ENCODE measurements at regions not wholly inside any gene's neighbourhood (a gene's known extent, or its start where the extent isn't known, plus 50 kb on each side); places are given as distances from the start of the nearest gene placed in this dataset.

DNA sequence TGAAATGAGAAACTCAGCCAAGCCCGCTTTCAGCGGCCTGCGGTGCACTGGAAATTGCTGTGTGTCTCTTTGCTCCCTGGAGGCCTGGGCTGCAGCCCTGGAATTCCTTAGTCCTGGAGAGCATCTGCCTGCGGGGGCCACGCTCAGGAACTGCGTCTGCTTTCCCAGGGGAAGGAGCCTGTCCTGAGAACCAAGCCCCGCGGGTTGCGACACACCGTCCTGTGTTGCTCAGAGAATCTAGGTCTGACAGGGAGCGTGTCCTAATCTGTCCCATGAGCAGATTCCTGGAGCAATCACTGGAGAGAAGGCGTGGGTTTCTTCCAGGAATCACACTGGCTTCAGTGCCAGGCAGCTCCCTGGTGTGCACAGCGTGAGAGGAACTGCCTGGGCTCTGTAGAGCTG lies 708.1 kb downstream of the BRD1 start:
- 24% methylated on average over 10 of the region's 13 CpGs for WGBS (ENCODE audit: low lambda C conversion rate)
- peaks cover 0 to 42% of the 10 kb centered on the region in 2 experiments; a peak in 3 of 5 replicates for H3K27me3 ChIP-seq (ENCODE audit: control insufficient read depth in 1 of 2, insufficient read depth in 2 of 2, low read length in 2 of 2)
- TF ChIP-seq POLR2G (IDR thresholded peaks at IDR 0.05; ENCODE audit: low read depth, low read length) = no peak
- TF ChIP-seq ZKSCAN8 (CRISPR knock-in tag; IDR thresholded peaks at IDR 0.05; ENCODE audit: borderline replicate concordance) = no peak
- TF ChIP-seq ZNF24 (IDR thresholded peaks at IDR 0.05) = no peak
- TF ChIP-seq, protein P1, sequence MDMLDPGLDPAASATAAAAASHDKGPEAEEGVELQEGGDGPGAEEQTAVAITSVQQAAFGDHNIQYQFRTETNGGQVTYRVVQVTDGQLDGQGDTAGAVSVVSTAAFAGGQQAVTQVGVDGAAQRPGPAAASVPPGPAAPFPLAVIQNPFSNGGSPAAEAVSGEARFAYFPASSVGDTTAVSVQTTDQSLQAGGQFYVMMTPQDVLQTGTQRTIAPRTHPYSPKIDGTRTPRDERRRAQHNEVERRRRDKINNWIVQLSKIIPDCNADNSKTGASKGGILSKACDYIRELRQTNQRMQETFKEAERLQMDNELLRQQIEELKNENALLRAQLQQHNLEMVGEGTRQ (IDR thresholded peaks at IDR 0.05; ENCODE audit: low read depth, low read length) = no peak
- TF ChIP-seq, protein P1 (CRISPR knock-in tag; IDR thresholded peaks at IDR 0.05; ENCODE audit: borderline replicate concordance) = no peak
- TF ChIP-seq, protein P2, sequence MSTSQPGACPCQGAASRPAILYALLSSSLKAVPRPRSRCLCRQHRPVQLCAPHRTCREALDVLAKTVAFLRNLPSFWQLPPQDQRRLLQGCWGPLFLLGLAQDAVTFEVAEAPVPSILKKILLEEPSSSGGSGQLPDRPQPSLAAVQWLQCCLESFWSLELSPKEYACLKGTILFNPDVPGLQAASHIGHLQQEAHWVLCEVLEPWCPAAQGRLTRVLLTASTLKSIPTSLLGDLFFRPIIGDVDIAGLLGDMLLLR (CRISPR knock-in tag; IDR thresholded peaks at IDR 0.05) = no peak
- TF ChIP-seq CEBPB (IDR thresholded peaks at IDR 0.05; ENCODE audit: borderline replicate concordance, low read depth, low read length) = peak; percentile 75
- no peak for DNase-seq (ENCODE audit: low spot score)
- H3K9me3 ChIP-seq (ENCODE audit: low read length) = no peaks in the 10 kb centered on the region
- H4K20me1 ChIP-seq (ENCODE audit: insufficient read depth, low read length) = no peaks in the 10 kb centered on the region
- ChIA-PET POLR2A (no interaction called here), CTCF (ENCODE audit: low intra/inter-chr PET ratio, low total read pairs) (no interaction called here)
- H3K4me3 ChIP-seq (replicated peaks in 1 of 3; ENCODE audit: insufficient read depth in 1 of 3, low read depth in 2 of 3, low read length in 3 of 3) = no peak overlapping the region
- no peak for FAIRE-seq
- H3K9ac ChIP-seq (ENCODE audit: insufficient read depth, low read depth, low read length) = no peak overlapping the region
- peaks cover 9% of the 10 kb centered on the region for H3K4me1 ChIP-seq (ENCODE audit: insufficient read depth, low read length)
- BruUV-seq (replicated peaks) = no TSS peak
- H3K27ac ChIP-seq (ENCODE audit: extremely low read length, insufficient read depth, low read length) = no peak overlapping the region
- no peak overlapping the region for H2AFZ ChIP-seq (ENCODE audit: low read length)
- no peaks in the 10 kb centered on the region for H3K36me3 ChIP-seq (replicated peaks in 1 of 2; ENCODE audit: control insufficient read depth in 1 of 2, insufficient read depth in 2 of 2, low read length in 2 of 2)
- in situ Hi-C loops (cut with HindIII; ENCODE audit: extremely low pct_ligation_motif_present, low pct_unique_long_range_greater_than_20kb) (no loop called here), intact Hi-C loops (cut with micrococcal nuclease; ENCODE audit: unreplicated experiment) (no loop called here)
- no peak overlapping the region for H3K4me2 ChIP-seq (ENCODE audit: low read depth, low read length)
- H3K79me2 ChIP-seq (ENCODE audit: insufficient read depth, low read length) = no peaks in the 10 kb centered on the region
- ATAC-seq = no peak

Measured in HepG2 (cell line).